ENCODE measurements at regions not wholly inside any gene's neighbourhood (a gene's known extent, or its start where the extent isn't known, plus 50 kb on each side); places are given as distances from the start of the nearest gene placed in this dataset.

DNA sequence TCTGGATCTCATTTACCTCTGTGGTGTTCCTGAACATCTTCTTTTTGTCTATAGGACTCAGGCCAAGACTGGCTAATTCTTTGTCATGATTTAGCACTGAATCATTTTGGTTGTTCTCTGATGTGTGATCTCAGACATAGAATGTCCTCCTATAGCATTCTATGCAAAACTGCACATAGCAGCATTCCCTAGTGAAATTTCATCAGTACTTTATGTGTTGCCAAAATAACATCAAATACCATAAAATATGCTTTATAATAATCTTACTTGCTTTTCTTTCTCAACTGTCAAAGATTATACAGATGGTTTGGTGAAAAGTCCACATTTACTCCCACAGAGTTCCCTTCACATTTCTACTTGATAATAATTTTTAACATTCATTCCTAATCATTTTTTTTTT is 115.7 kb upstream of the MPDZ start:
- TF ChIP-seq, protein P1, sequence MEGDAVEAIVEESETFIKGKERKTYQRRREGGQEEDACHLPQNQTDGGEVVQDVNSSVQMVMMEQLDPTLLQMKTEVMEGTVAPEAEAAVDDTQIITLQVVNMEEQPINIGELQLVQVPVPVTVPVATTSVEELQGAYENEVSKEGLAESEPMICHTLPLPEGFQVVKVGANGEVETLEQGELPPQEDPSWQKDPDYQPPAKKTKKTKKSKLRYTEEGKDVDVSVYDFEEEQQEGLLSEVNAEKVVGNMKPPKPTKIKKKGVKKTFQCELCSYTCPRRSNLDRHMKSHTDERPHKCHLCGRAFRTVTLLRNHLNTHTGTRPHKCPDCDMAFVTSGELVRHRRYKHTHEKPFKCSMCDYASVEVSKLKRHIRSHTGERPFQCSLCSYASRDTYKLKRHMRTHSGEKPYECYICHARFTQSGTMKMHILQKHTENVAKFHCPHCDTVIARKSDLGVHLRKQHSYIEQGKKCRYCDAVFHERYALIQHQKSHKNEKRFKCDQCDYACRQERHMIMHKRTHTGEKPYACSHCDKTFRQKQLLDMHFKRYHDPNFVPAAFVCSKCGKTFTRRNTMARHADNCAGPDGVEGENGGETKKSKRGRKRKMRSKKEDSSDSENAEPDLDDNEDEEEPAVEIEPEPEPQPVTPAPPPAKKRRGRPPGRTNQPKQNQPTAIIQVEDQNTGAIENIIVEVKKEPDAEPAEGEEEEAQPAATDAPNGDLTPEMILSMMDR (IDR thresholded peaks at IDR 0.05) = no peak
- peaks cover 14% of the 10 kb centered on the region for H3K9me3 Mint-ChIP-seq
- H3K36me3 Mint-ChIP-seq (ENCODE audit: low read depth) = no peaks in the 10 kb centered on the region
- no peaks in the 10 kb centered on the region for H3K4me1 Mint-ChIP-seq
- intact Hi-C loops (cut with micrococcal nuclease) = no loop called here
- no peak overlapping the region for H3K4me3 Mint-ChIP-seq
- DNase-seq (no peak), ATAC-seq (ENCODE audit: low read depth) (no peak)
- ChIA-PET CTCF (no interaction called here), POLR2A (no interaction called here)
- no peak overlapping the region for H3K27ac Mint-ChIP-seq
- no peaks in the 10 kb centered on the region for H3K27me3 Mint-ChIP-seq

DNA sequence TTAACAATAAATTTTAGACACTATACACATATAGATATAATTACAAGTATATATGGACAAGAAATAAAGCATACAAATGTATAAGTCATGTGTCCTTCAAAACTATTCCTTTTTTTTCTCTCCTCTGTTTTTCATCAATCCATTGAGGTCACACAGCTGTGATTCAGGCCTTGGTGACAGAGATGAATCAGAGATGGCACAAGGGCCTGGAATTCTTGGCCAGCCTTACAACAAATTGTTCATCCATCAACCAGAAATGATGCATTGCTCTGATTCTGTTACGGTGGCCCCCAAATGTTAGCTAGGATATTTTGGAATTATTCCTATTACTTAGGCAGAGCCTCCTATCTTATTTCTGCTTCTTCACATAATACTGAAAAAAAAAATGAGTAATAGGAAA is 108.7 kb upstream of the MPDZ start:
- H3K4me3 Mint-ChIP-seq = no peak overlapping the region
- CTCF ChIA-PET = no interaction called here
- POLR2A ChIA-PET = no interaction called here
- no peak overlapping the region for H3K27ac Mint-ChIP-seq
- H3K27me3 Mint-ChIP-seq = no peaks in the 10 kb centered on the region
- intact Hi-C loops (cut with micrococcal nuclease) = no loop called here
- H3K9me3 Mint-ChIP-seq = peaks cover 28% of the 10 kb centered on the region
- TF ChIP-seq, protein P1 (IDR thresholded peaks at IDR 0.05) = no peak
- no peaks in the 10 kb centered on the region for H3K36me3 Mint-ChIP-seq (ENCODE audit: low read depth)
- H3K4me1 Mint-ChIP-seq = no peaks in the 10 kb centered on the region
- ATAC-seq (ENCODE audit: low read depth) = no peak
- DNase-seq = no peak

DNA sequence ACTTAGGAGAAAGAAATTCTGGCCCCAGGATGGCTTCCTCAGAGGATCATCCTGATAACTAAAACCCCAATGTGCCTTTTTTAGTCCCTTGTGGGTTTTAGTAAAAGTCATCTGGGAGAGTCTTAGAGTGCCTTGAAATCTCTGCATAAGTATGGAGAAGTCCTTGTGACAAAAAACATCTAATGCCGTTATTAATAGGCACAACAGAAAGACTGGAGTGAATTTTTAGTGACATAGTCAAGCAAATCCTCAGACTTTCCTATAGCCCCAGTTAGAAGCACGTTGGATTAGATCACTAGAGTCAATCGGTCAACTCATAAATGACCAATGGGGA is 108.2 kb upstream of the MPDZ start:
- DNase-seq = no peak
- H3K27ac Mint-ChIP-seq = no peak overlapping the region
- ChIA-PET POLR2A (no interaction called here), CTCF (no interaction called here)
- H3K27me3 Mint-ChIP-seq = no peaks in the 10 kb centered on the region
- H3K4me1 Mint-ChIP-seq = no peaks in the 10 kb centered on the region
- H3K4me3 Mint-ChIP-seq = no peak overlapping the region
- intact Hi-C loops (cut with micrococcal nuclease) = no loop called here
- ATAC-seq (ENCODE audit: low read depth) = no peak
- TF ChIP-seq, protein P1 (IDR thresholded peaks at IDR 0.05) = no peak
- peaks cover 30% of the 10 kb centered on the region for H3K9me3 Mint-ChIP-seq
- H3K36me3 Mint-ChIP-seq (ENCODE audit: low read depth) = no peaks in the 10 kb centered on the region

DNA sequence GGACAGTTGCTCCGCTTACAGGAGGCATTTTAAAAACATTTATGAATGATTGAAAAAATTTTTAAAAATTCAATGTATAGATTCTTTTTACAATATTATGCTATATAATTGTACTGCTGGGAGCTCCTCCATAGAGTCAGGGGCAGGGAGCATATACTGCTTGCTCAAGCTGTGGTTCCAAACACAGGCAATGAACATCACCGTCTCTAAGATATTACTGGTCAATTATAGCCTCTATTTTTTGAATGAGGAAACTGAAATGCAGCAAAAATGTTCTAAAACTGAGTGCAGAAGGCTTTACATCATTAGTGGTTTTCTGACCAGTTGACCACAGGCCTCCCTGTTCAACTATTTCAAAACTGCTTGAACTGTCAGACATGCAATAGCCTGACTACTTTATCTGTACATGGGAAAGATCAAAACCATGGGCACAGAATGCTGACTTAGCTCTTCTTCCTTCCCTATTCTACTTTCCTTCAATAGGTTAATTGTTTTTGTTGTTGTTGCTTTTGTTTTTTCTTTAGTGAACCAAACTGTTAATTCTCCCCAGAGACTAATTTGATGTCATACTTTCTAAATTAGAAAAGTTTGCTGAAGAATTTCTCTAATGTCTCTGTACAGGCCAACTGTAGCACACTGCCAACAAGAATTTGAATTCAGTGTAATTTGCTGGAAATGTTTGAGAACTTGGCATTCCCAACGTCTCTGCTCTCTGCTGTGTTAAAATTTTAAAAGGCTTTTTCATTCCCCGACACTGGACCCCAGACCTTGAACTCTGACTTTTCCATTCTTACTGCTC is 107.6 kb upstream of the MPDZ start:
- ATAC-seq (ENCODE audit: low read depth) (no peak), DNase-seq (no peak)
- Mint-ChIP-seq H3K27me3 (no peaks in the 10 kb centered on the region), H3K4me1 (no peaks in the 10 kb centered on the region), H3K4me3 (no peak overlapping the region), H3K9me3 (peaks cover 31% of the 10 kb centered on the region), H3K27ac (no peak overlapping the region), H3K36me3 (ENCODE audit: low read depth) (no peaks in the 10 kb centered on the region)
- TF ChIP-seq, protein P1 (IDR thresholded peaks at IDR 0.05) = no peak
- CTCF ChIA-PET = no interaction called here
- intact Hi-C loops (cut with micrococcal nuclease) = no loop called here
- POLR2A ChIA-PET = no interaction called here

DNA sequence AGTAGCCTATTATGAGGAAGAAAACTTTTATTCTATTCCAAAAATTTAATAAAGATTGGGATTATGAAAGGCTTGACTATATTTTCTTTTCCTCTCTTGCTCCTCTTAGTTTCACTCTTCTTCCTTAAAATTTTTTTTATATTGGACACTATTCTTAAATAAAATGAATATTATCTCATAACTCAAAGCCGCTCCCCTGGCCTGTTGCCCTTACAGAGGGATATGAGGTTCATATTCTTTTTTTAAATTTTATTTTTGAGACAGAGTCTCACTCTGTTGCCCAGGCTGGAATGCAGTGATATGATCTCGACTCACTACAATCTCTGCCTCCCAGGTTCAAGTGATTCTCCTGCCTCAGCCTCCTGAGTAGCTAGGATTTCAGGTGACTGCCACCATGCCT is 106.8 kb upstream of the MPDZ start:
- ATAC-seq (ENCODE audit: low read depth) = no peak
- CTCF ChIA-PET = no interaction called here
- POLR2A ChIA-PET = no interaction called here

More for the DNA sequence above, 106.8 kb upstream of the MPDZ start:
- intact Hi-C loops (cut with micrococcal nuclease) = no loop called here
- H3K9me3 Mint-ChIP-seq = peaks cover 27% of the 10 kb centered on the region
- no peaks in the 10 kb centered on the region for H3K27me3 Mint-ChIP-seq
- H3K27ac Mint-ChIP-seq = no peak overlapping the region
- no peaks in the 10 kb centered on the region for H3K4me1 Mint-ChIP-seq
- DNase-seq = no peak
- no peak overlapping the region for H3K4me3 Mint-ChIP-seq
- TF ChIP-seq, protein P1 (IDR thresholded peaks at IDR 0.05) = no peak
- no peaks in the 10 kb centered on the region for H3K36me3 Mint-ChIP-seq (ENCODE audit: low read depth)
